ENCODE measurements at regions not wholly inside any gene's neighbourhood (a gene's known extent, or its start where the extent isn't known, plus 50 kb on each side); places are given as distances from the start of the nearest gene placed in this dataset.

DNA sequence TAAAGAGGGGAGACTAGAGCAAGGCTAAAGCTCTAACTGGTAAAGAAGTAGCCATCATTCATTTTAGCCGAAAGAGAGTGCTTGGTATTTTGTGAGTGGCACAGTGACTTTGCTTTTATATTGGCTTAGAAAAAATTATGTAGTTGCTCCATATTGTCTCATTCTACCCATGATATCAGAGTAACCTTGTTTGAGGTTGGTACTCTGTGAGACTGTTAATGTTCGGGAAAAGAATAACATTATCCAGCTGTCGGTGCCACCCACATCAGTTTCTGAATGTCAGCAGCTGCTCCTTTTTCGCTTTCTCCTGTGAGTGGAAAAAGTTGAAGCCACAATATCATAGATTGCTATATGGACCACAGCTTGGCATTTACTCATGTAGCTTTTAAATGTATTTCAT lies 376.4 kb upstream of the KCNN2 start (continued):
- TF ChIP-seq ZNF197 (CRISPR knock-in tag; IDR thresholded peaks at IDR 0.05; ENCODE audit: low read depth) (no peak), ZNF232 (CRISPR knock-in tag; IDR thresholded peaks at IDR 0.05) (no peak), CHD4 (IDR thresholded peaks at IDR 0.05; ENCODE audit: insufficient read depth, insufficient replicate concordance, low read depth, low read length, poor library complexity, severe bottlenecking) (no peak), KLF10 (CRISPR knock-in tag; IDR thresholded peaks at IDR 0.05) (no peak)
- TF ChIP-seq, protein P1, sequence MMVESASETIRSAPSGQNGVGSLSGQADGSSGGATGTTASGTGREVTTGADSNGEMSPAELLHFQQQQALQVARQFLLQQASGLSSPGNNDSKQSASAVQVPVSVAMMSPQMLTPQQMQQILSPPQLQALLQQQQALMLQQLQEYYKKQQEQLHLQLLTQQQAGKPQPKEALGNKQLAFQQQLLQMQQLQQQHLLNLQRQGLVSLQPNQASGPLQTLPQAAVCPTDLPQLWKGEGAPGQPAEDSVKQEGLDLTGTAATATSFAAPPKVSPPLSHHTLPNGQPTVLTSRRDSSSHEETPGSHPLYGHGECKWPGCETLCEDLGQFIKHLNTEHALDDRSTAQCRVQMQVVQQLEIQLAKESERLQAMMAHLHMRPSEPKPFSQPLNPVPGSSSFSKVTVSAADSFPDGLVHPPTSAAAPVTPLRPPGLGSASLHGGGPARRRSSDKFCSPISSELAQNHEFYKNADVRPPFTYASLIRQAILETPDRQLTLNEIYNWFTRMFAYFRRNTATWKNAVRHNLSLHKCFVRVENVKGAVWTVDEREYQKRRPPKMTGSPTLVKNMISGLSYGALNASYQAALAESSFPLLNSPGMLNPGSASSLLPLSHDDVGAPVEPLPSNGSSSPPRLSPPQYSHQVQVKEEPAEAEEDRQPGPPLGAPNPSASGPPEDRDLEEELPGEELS (CRISPR knock-in tag; IDR thresholded peaks at IDR 0.05; ENCODE audit: borderline replicate concordance) = no peak

DNA sequence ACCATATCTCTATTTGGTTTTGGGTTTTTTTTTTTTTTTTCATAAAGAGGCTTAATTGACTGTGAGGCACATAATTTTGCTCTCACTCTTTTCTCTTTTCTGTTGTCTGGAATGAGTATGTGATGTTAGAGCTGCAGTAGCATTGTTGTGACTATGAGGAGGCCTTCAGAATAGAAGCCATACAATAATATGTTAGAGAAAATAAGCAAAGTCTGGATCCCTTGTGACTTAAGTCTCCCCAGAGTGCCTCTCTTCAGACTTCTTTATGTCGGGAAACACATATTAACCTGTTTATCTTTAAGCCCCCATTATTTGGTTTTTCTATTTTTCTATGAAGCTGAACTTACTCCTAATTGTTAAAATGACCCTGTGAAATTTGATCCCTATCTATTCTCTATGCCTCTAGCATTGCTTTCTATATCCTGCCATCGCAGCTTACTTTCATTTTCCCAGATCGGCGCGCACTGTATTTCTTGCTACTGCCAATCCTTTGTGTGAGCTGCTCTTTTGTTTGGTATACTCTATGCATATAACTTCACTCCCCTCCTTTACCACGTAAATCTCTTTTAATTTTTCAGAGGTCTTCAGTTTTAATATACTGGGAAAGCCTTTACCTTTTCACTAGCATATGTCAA lies 372.5 kb upstream of the KCNN2 start:
- Histone ChIP-seq H3K4me1 (replicated peaks in 1 of 2; ENCODE audit: control insufficient read depth in 2 of 2, insufficient read depth in 2 of 2, low read length in 2 of 2) (no peaks in the 10 kb centered on the region), H3K27ac (ENCODE audit: extremely low read depth, low read depth, low read length) (no peak overlapping the region), H3K36me3 (ENCODE audit: control insufficient read depth, insufficient read depth, low read length) (no peaks in the 10 kb centered on the region), H3K4me3 (no peak overlapping the region), H3K9me1 (ENCODE audit: control insufficient read depth, insufficient read depth, low read length) (no peaks in the 10 kb centered on the region), H3K27me3 (ENCODE audit: control insufficient read depth in 2 of 2, insufficient read depth in 2 of 2, low read length in 2 of 2) (no peaks in the 10 kb centered on the region), H3K4me2 (ENCODE audit: insufficient read depth, low read length) (no peak overlapping the region), H3K9ac (ENCODE audit: insufficient read depth in 1 of 2, low read depth in 2 of 2, low read length in 2 of 2) (no peak overlapping the region), H2AFZ (ENCODE audit: low read depth, low read length) (no peak overlapping the region), H3K79me2 (ENCODE audit: control insufficient read depth, insufficient read depth, low read length) (no peaks in the 10 kb centered on the region), H4K20me1 (replicated peaks; ENCODE audit: control insufficient read depth, insufficient read depth, low read length) (no peaks in the 10 kb centered on the region), H3K9me3 (replicated peaks; ENCODE audit: control insufficient read depth, insufficient read depth, low read depth, low read length) (peaks cover 2% of the 10 kb centered on the region; the same call in 1 of the 2 replicates)
- WGBS (ENCODE audit: insufficient coverage, low coverage, missing lambda C conversion rate) = 0% methylated on average over 6 of the region's 6 CpGs
- intact Hi-C loops (cut with micrococcal nuclease) = no loop called here
- in situ Hi-C loops (cut with MboI) = no loop called here
- ChIA-PET POLR2A (no interaction called here), CTCF (ENCODE audit: low intra/inter-chr PET ratio) (no interaction called here)
- FAIRE-seq (no peak), DNase-seq (ENCODE audit: extremely low read depth in 1 of 4, low spot score in 3 of 4) (no peak), ATAC-seq (no peak)
- BruUV-seq (replicated peaks) = no TSS peak
- no peak for TF ChIP-seq NR2F6 (CRISPR knock-in tag; IDR thresholded peaks at IDR 0.05)
- no peak for TF ChIP-seq KDM2B (CRISPR knock-in tag; IDR thresholded peaks at IDR 0.05)
- no peak for TF ChIP-seq BRD9 (IDR thresholded peaks at IDR 0.05; ENCODE audit: low read depth, partially characterized antibody)
- no peak for TF ChIP-seq NRF1 (conservative IDR thresholded peaks at IDR 0.05 in 1 of 2, IDR thresholded peaks at IDR 0.05 in 1 of 2)
- no peak for TF ChIP-seq ZNF134 (CRISPR knock-in tag; conservative IDR thresholded peaks at IDR 0.05)
- TF ChIP-seq, protein P2, sequence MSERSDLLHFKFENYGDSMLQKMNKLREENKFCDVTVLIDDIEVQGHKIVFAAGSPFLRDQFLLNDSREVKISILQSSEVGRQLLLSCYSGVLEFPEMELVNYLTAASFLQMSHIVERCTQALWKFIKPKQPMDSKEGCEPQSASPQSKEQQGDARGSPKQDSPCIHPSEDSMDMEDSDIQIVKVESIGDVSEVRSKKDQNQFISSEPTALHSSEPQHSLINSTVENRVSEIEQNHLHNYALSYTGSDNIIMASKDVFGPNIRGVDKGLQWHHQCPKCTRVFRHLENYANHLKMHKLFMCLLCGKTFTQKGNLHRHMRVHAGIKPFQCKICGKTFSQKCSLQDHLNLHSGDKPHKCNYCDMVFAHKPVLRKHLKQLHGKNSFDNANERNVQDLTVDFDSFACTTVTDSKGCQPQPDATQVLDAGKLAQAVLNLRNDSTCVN (CRISPR knock-in tag; IDR thresholded peaks at IDR 0.05) = no peak
- no peak for TF ChIP-seq CHCHD3 (CRISPR knock-in tag; IDR thresholded peaks at IDR 0.05)
- TF ChIP-seq, protein P3, sequence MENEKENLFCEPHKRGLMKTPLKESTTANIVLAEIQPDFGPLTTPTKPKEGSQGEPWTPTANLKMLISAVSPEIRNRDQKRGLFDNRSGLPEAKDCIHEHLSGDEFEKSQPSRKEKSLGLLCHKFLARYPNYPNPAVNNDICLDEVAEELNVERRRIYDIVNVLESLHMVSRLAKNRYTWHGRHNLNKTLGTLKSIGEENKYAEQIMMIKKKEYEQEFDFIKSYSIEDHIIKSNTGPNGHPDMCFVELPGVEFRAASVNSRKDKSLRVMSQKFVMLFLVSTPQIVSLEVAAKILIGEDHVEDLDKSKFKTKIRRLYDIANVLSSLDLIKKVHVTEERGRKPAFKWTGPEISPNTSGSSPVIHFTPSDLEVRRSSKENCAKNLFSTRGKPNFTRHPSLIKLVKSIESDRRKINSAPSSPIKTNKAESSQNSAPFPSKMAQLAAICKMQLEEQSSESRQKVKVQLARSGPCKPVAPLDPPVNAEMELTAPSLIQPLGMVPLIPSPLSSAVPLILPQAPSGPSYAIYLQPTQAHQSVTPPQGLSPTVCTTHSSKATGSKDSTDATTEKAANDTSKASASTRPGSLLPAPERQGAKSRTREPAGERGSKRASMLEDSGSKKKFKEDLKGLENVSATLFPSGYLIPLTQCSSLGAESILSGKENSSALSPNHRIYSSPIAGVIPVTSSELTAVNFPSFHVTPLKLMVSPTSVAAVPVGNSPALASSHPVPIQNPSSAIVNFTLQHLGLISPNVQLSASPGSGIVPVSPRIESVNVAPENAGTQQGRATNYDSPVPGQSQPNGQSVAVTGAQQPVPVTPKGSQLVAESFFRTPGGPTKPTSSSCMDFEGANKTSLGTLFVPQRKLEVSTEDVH (IDR thresholded peaks at IDR 0.05; ENCODE audit: low read depth, partially characterized antibody) = no peak
